ENCODE measurements at regions not wholly inside any gene's neighbourhood (a gene's known extent, or its start where the extent isn't known, plus 50 kb on each side); places are given as distances from the start of the nearest gene placed in this dataset.
"Not testable (repeated sequence)": the region's sequence is repeated elsewhere in the genome, so short reads cannot be mapped to it uniquely, and the experiment has no call there.

- not testable (repeated sequence) for H3K27me3 ChIP-seq (ENCODE audit: control insufficient read depth, insufficient read depth, low read length); H3K4me1 ChIP-seq (ENCODE audit: control insufficient read depth, insufficient read depth, low read length); H3K36me3 ChIP-seq (ENCODE audit: control insufficient read depth, insufficient read depth, low read length); H3K4me3 ChIP-seq (ENCODE audit: low read length); H3K9me3 ChIP-seq (ENCODE audit: control insufficient read depth, low read depth, low read length); DNase-seq; H3K27ac ChIP-seq (ENCODE audit: low read length)
- no CpG with 5 or more reads among the region's 3 CpGs for WGBS (ENCODE audit: insufficient coverage, low lambda C conversion rate)
Observed at GRCh38 chrX:99988532-99988931, 421.5 kb downstream of the PCDH19 start.

GRCh38 chrX:99973572-99974226 is 436.4 kb downstream of the PCDH19 start:
- no peaks in the 10 kb centered on the region for H3K9me3 ChIP-seq (ENCODE audit: control insufficient read depth, low read depth, low read length)
- peak in 1 of 2 donors; percentile 1 for DNase-seq
- H3K4me1 ChIP-seq (ENCODE audit: control insufficient read depth, insufficient read depth, low read length) = no peaks in the 10 kb centered on the region
- H3K27ac ChIP-seq (ENCODE audit: low read length) = no peak overlapping the region
- no CpG with 5 or more reads among the region's 3 CpGs for WGBS (ENCODE audit: insufficient coverage, low lambda C conversion rate)
- no peak overlapping the region for H3K4me3 ChIP-seq (ENCODE audit: low read length)
- no peaks in the 10 kb centered on the region for H3K27me3 ChIP-seq (ENCODE audit: control insufficient read depth, insufficient read depth, low read length)
- H3K36me3 ChIP-seq (ENCODE audit: control insufficient read depth, insufficient read depth, low read length) = no peaks in the 10 kb centered on the region

DNA sequence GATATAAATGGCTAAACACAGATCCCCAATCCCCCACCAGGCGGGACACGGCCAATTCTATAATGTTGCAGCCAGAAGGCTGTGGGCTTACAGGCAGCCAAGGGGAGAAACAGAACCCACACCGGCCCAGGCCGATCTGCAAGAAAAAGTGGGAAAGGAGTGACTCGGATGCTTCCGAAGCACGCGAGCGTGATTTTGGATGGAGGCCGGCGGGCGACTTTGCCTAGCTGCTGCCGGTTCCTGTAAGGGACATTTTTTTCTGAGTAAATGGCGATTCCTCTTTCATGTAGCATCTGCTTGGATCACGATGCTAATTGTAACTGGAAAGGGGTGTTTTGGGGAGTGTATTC is 470.2 kb downstream of the PCDH19 start:
- Histone ChIP-seq H3K4me1 (ENCODE audit: control insufficient read depth, insufficient read depth, low read length) (no peaks in the 10 kb centered on the region), H3K4me3 (ENCODE audit: low read length) (no peak overlapping the region)

GRCh38 chrX:99939206-99939882 is 470.7 kb downstream of the PCDH19 start:
- H3K27ac ChIP-seq (ENCODE audit: low read length); H3K9me3 ChIP-seq (ENCODE audit: control insufficient read depth, low read depth, low read length); H3K4me3 ChIP-seq (ENCODE audit: low read length); H3K27me3 ChIP-seq (ENCODE audit: control insufficient read depth, insufficient read depth, low read length); H3K4me1 ChIP-seq (ENCODE audit: control insufficient read depth, insufficient read depth, low read length); H3K36me3 ChIP-seq (ENCODE audit: control insufficient read depth, insufficient read depth, low read length); DNase-seq: not testable (repeated sequence)
- no CpG with 5 or more reads among the region's 29 CpGs for WGBS (ENCODE audit: insufficient coverage, low lambda C conversion rate)

More for the DNA sequence above, 470.2 kb downstream of the PCDH19 start:
- Histone ChIP-seq H3K27ac (ENCODE audit: low read length) (no peak overlapping the region), H3K9me3 (ENCODE audit: control insufficient read depth, low read depth, low read length) (no peaks in the 10 kb centered on the region), H3K36me3 (ENCODE audit: control insufficient read depth, insufficient read depth, low read length) (no peaks in the 10 kb centered on the region), H3K27me3 (ENCODE audit: control insufficient read depth, insufficient read depth, low read length) (no peaks in the 10 kb centered on the region)
- no peak for DNase-seq
- WGBS (ENCODE audit: insufficient coverage, low lambda C conversion rate) = no CpG with 5 or more reads among the region's 15 CpGs

GRCh38 chrX:99938464-99938863 is 471.6 kb downstream of the PCDH19 start:
- WGBS (ENCODE audit: insufficient coverage, low lambda C conversion rate) = no CpG with 5 or more reads among the region's 10 CpGs

DNA sequence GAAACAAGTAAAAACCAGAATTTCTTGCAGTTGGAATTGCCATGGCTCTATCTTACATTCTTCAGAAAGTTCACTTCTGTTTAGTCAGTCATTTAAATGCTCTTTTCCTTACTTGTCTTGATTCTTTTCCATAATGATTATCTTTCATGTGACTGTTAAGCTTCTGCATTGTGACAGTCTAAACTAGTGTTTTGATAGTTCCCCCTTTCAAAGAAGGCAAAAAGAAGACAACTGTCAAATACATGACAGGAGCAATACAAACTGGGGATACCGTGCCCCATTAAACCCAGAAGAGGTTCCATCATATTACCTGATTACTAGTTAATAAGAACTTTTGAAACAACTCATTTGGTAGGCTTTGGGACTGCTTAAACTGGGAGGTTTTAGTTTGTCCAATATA is 476.2 kb downstream of the PCDH19 start:
- Histone ChIP-seq H3K27me3 (ENCODE audit: control insufficient read depth, insufficient read depth, low read length) (no peaks in the 10 kb centered on the region), H3K4me1 (ENCODE audit: control insufficient read depth, insufficient read depth, low read length) (no peaks in the 10 kb centered on the region), H3K27ac (ENCODE audit: low read length) (no peak overlapping the region), H3K9me3 (ENCODE audit: control insufficient read depth, low read depth, low read length) (no peaks in the 10 kb centered on the region), H3K36me3 (ENCODE audit: control insufficient read depth, insufficient read depth, low read length) (no peaks in the 10 kb centered on the region), H3K4me3 (ENCODE audit: low read length) (no peak overlapping the region)
- no CpG with 5 or more reads among the region's 1 CpG for WGBS (ENCODE audit: insufficient coverage, low lambda C conversion rate)
- no peak for DNase-seq

More at GRCh38 chrX:99938464-99938863, 471.6 kb downstream of the PCDH19 start:
- no peak overlapping the region for H3K4me3 ChIP-seq (ENCODE audit: low read length)
- H3K9me3 ChIP-seq (ENCODE audit: control insufficient read depth, low read depth, low read length) = no peaks in the 10 kb centered on the region
- no peaks in the 10 kb centered on the region for H3K4me1 ChIP-seq (ENCODE audit: control insufficient read depth, insufficient read depth, low read length)
- DNase-seq = no peak
- H3K36me3 ChIP-seq (ENCODE audit: control insufficient read depth, insufficient read depth, low read length) = no peaks in the 10 kb centered on the region
- no peak overlapping the region for H3K27ac ChIP-seq (ENCODE audit: low read length)
- no peaks in the 10 kb centered on the region for H3K27me3 ChIP-seq (ENCODE audit: control insufficient read depth, insufficient read depth, low read length)

- Histone ChIP-seq H3K36me3 (ENCODE audit: control insufficient read depth, insufficient read depth, low read length) (no peaks in the 10 kb centered on the region), H3K4me3 (ENCODE audit: low read length) (no peak overlapping the region), H3K9me3 (ENCODE audit: control insufficient read depth, low read depth, low read length) (no peaks in the 10 kb centered on the region), H3K27me3 (ENCODE audit: control insufficient read depth, insufficient read depth, low read length) (no peaks in the 10 kb centered on the region), H3K4me1 (ENCODE audit: control insufficient read depth, insufficient read depth, low read length) (no peaks in the 10 kb centered on the region), H3K27ac (ENCODE audit: low read length) (no peak overlapping the region)
- no CpG with 5 or more reads among the region's 2 CpGs for WGBS (ENCODE audit: insufficient coverage, low lambda C conversion rate)
- no peak for DNase-seq
Observed at GRCh38 chrX:99914635-99915034, 495.4 kb downstream of the PCDH19 start.

DNA sequence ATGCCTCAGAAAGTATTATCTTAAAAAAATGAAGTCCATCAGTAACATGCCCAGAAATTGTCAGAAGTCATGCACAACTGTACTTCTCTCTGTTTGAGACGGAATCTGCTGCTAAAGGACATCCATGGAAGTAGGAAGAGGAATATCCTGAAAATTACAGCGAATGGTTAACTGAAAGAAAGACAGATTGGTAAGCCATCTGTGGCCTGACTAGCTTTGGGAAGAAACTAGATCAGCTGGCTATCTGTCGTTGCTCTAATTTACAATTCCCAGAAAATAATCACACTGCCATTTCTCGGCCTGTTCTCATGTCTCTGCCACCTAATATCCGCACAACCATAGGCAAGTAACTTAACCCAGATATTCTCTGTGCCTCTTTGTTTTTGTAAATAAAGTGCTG is 496.5 kb downstream of the PCDH19 start:
- DNase-seq = no peak
- WGBS (ENCODE audit: insufficient coverage, low lambda C conversion rate) = no CpG with 5 or more reads among the region's 5 CpGs
- no peak overlapping the region for H3K27ac ChIP-seq (ENCODE audit: low read length)
- H3K4me3 ChIP-seq (ENCODE audit: low read length) = no peak overlapping the region
- H3K4me1 ChIP-seq (ENCODE audit: control insufficient read depth, insufficient read depth, low read length) = no peaks in the 10 kb centered on the region
- H3K36me3 ChIP-seq (ENCODE audit: control insufficient read depth, insufficient read depth, low read length) = no peaks in the 10 kb centered on the region
- H3K9me3 ChIP-seq (ENCODE audit: control insufficient read depth, low read depth, low read length) = no peaks in the 10 kb centered on the region
- no peaks in the 10 kb centered on the region for H3K27me3 ChIP-seq (ENCODE audit: control insufficient read depth, insufficient read depth, low read length)

DNA sequence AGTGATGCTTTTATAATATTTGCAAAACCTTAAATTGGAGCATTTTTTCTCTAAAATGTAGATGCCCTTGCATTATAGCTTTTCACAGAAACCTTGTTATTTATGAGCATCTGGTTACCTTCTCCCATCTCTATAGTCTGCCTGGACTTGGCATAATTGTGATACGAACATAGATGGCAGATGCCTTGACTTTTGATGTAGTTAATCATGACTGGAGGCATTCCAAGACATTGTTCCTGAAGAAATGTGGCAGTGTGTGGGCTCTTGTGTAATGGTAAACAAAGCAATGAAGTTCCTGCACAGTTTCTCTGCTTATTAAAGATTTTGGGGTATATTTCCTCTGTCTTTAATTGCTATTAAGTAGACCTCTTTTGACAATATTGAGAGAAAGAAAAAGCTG is 500.1 kb downstream of the PCDH19 start:
- DNase-seq = no peak
- Histone ChIP-seq H3K4me3 (ENCODE audit: low read length) (no peak overlapping the region), H3K27ac (ENCODE audit: low read length) (no peak overlapping the region), H3K9me3 (ENCODE audit: control insufficient read depth, low read depth, low read length) (no peaks in the 10 kb centered on the region), H3K36me3 (ENCODE audit: control insufficient read depth, insufficient read depth, low read length) (no peaks in the 10 kb centered on the region), H3K27me3 (ENCODE audit: control insufficient read depth, insufficient read depth, low read length) (no peaks in the 10 kb centered on the region), H3K4me1 (ENCODE audit: control insufficient read depth, insufficient read depth, low read length) (no peaks in the 10 kb centered on the region)
- WGBS (ENCODE audit: insufficient coverage, low lambda C conversion rate) = no CpG with 5 or more reads among the region's 1 CpG

DNA sequence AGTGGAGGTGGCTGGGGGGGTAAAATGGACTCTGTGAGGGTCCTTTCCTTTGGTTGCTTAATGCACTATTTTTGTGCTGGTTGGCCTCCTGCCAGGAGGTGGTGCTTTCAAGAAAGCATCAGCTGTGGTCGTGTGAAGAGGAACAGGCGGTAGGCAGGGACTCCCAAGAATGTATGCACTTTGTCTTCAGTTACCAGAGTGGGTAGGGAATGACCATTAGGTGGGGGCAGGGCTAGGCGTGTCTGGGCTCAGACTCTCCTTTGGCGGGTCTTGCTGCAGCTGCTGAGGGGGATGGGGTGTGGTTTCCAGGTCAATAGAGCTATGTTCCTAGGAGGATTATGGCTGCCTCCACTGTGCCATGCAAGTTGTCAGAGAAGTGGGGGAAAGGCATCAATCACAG is 509.0 kb downstream of the PCDH19 start:
- no peaks in the 10 kb centered on the region for H3K27me3 ChIP-seq (ENCODE audit: control insufficient read depth, insufficient read depth, low read length)

GRCh38 chrX:99887918-99888317 is 522.2 kb downstream of the PCDH19 start:
- H3K9me3 ChIP-seq (ENCODE audit: control insufficient read depth, low read depth, low read length) = no peaks in the 10 kb centered on the region
- no peaks in the 10 kb centered on the region for H3K4me1 ChIP-seq (ENCODE audit: control insufficient read depth, insufficient read depth, low read length)
- H3K4me3 ChIP-seq (ENCODE audit: low read length) = no peak overlapping the region
- H3K27me3 ChIP-seq (ENCODE audit: control insufficient read depth, insufficient read depth, low read length) = no peaks in the 10 kb centered on the region
- H3K36me3 ChIP-seq (ENCODE audit: control insufficient read depth, insufficient read depth, low read length) = no peaks in the 10 kb centered on the region
- H3K27ac ChIP-seq (ENCODE audit: low read length) = no peak overlapping the region
- no CpG with 5 or more reads among the region's 18 CpGs for WGBS (ENCODE audit: insufficient coverage, low lambda C conversion rate)
- DNase-seq = no peak

More for the DNA sequence above, 509.0 kb downstream of the PCDH19 start:
- Histone ChIP-seq H3K27ac (ENCODE audit: low read length) (no peak overlapping the region), H3K4me3 (ENCODE audit: low read length) (no peak overlapping the region), H3K4me1 (ENCODE audit: control insufficient read depth, insufficient read depth, low read length) (no peaks in the 10 kb centered on the region), H3K36me3 (ENCODE audit: control insufficient read depth, insufficient read depth, low read length) (no peaks in the 10 kb centered on the region), H3K9me3 (ENCODE audit: control insufficient read depth, low read depth, low read length) (no peaks in the 10 kb centered on the region)
- DNase-seq = no peak
- WGBS (ENCODE audit: insufficient coverage, low lambda C conversion rate) = no CpG with 5 or more reads among the region's 4 CpGs
